ENCODE measurements at regions not wholly inside any gene's neighbourhood (a gene's known extent, or its start where the extent isn't known, plus 50 kb on each side); places are given as distances from the start of the nearest gene placed in this dataset.

DNA sequence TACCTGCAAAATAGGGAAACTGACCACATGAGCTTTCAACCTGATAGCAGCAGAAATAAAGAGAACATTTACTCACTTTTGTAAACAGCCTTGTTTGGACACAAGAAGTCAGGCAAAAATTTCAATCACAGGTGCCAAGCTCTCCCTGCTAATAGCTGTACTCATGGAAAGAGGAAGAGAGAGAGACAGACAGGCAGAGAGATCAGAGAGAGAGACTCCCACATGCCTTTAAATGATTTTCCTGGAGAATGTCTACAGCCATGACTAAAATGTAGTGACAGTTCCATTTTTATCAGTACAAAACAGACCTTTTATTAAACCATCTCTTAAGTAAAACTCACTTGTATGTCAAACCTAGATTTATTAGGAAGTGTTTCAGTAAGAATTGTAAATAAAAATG lies 752.9 kb downstream of the TRAM1L1 start:
- no peaks in the 10 kb centered on the region for H3K9me3 Mint-ChIP-seq
- no peak for DNase-seq (ENCODE audit: low spot score in 2 of 2, unreplicated experiment in 2 of 2)
- H3K36me3 Mint-ChIP-seq, result no peaks in the 10 kb centered on the region
- TF ChIP-seq, protein P1, sequence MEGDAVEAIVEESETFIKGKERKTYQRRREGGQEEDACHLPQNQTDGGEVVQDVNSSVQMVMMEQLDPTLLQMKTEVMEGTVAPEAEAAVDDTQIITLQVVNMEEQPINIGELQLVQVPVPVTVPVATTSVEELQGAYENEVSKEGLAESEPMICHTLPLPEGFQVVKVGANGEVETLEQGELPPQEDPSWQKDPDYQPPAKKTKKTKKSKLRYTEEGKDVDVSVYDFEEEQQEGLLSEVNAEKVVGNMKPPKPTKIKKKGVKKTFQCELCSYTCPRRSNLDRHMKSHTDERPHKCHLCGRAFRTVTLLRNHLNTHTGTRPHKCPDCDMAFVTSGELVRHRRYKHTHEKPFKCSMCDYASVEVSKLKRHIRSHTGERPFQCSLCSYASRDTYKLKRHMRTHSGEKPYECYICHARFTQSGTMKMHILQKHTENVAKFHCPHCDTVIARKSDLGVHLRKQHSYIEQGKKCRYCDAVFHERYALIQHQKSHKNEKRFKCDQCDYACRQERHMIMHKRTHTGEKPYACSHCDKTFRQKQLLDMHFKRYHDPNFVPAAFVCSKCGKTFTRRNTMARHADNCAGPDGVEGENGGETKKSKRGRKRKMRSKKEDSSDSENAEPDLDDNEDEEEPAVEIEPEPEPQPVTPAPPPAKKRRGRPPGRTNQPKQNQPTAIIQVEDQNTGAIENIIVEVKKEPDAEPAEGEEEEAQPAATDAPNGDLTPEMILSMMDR (IDR thresholded peaks at IDR 0.05; ENCODE audit: unreplicated experiment), result no peak
- peaks cover 23% of the 10 kb centered on the region for H3K4me1 Mint-ChIP-seq
- H3K27ac Mint-ChIP-seq, result peak overlapping the region; percentile 51
- no peaks in the 10 kb centered on the region for H3K27me3 Mint-ChIP-seq (ENCODE audit: low read depth)
- H3K4me3 Mint-ChIP-seq, result no peak overlapping the region

DNA sequence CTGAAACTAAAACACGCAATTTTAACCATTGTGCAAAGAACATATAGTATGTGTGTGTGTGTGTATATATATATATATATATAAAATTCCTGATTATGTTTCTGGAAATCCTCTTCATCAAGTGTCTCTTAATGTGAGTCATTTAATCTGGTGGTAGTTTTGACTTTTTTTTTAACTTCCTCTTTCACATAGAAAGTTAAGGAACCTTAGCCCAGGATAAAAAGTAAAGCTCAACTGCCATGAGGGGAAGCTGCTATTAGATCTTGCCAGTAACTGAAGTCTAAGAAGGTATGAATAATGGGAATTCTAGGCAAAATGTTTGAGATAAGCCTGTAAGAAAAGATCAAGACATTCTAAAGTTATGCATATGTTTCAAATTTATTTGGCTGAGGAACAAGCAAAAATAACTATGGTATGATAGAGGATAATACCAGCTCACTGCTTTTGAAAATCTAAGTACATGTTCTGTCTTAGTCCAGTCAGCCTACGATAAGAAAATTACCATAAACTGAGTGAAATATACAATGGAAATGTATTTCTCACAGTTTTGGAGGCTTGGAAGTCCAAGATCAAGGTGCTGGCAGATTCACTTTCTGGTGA lies 757.0 kb downstream of the TRAM1L1 start:
- Mint-ChIP-seq H3K27me3 (ENCODE audit: low read depth) (no peaks in the 10 kb centered on the region), H3K9me3 (peaks cover 2% of the 10 kb centered on the region), H3K4me3 (no peak overlapping the region), H3K27ac (peak overlapping the region; percentile 5), H3K4me1 (peaks cover 27% of the 10 kb centered on the region), H3K36me3 (no peaks in the 10 kb centered on the region)
- TF ChIP-seq, protein P1 (IDR thresholded peaks at IDR 0.05; ENCODE audit: unreplicated experiment), result no peak
- no peak for DNase-seq (ENCODE audit: low spot score in 2 of 2, unreplicated experiment in 2 of 2)

DNA sequence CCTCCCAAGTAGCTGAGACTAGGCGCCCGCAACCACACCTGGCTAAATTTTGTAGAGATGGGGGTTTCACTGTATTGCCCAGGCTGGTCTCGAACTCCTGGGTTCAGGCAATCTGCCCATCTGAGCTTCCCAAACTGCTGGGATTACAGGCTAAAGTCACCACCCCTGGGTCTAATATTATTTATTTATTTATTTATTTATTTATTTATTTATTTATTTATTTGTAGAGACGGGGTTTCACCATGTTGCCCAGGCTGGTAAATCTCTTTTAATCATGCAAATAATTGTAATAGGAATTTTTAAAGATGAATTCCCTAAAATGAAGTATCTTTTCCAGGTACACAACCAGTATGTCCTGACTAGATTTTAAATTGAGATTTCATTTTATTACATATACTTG lies 761.8 kb downstream of the TRAM1L1 start:
- Mint-ChIP-seq H3K9me3 (peaks cover 2% of the 10 kb centered on the region), H3K4me1 (peaks cover 12% of the 10 kb centered on the region), H3K4me3 (no peak overlapping the region), H3K27me3 (ENCODE audit: low read depth) (no peaks in the 10 kb centered on the region), H3K36me3 (no peaks in the 10 kb centered on the region), H3K27ac (no peak overlapping the region)
- TF ChIP-seq, protein P1 (IDR thresholded peaks at IDR 0.05; ENCODE audit: unreplicated experiment), result no peak
- DNase-seq (ENCODE audit: low spot score in 2 of 2, unreplicated experiment in 2 of 2), result no peak

DNA sequence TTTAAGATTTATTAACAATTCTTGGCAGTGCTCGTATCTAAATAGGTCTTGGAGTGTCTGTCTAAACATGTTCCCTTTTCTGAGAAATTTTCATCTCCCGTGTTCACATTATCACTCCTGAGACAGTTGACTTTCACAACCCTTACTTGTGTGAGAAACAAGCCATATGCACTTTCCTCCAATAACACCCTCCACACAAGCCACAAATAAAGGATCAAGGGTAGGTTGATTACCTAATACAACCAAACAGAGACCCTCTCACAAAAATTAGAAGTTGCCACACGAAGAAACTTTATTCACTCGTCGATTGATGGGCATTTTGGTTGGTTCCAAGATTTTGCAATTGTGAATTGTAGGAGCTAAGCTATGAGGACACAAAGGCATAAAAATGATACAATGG lies 763.9 kb downstream of the TRAM1L1 start:
- no peaks in the 10 kb centered on the region for H3K36me3 Mint-ChIP-seq
- no peak for DNase-seq (ENCODE audit: low spot score in 2 of 2, unreplicated experiment in 2 of 2)
- H3K27ac Mint-ChIP-seq, result no peak overlapping the region
- H3K9me3 Mint-ChIP-seq, result peaks cover 2% of the 10 kb centered on the region
- H3K4me3 Mint-ChIP-seq, result no peak overlapping the region
- no peaks in the 10 kb centered on the region for H3K4me1 Mint-ChIP-seq
- H3K27me3 Mint-ChIP-seq (ENCODE audit: low read depth), result no peaks in the 10 kb centered on the region
- TF ChIP-seq, protein P1 (IDR thresholded peaks at IDR 0.05; ENCODE audit: unreplicated experiment), result no peak

DNA sequence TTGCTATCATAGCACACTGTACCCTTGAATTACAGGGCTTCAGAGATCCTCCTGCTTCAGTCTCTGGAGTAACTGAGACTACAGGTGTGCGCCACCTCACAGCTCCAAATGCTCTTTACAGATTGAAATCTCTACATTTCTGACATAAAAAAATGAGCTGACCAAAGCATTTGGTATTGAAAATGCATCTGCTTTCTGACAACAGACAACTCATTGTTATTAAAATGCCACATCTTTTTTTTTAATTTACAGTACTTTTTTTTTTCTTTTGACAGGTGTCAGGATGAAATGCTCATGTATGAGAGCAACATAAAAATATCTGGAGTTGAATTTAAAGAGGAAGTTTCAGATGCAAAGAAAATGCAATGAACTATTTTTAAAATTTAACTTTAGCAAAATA lies 764.5 kb downstream of the TRAM1L1 start:
- no peak overlapping the region for H3K4me3 Mint-ChIP-seq

More for the DNA sequence above, 764.5 kb downstream of the TRAM1L1 start:
- H3K27me3 Mint-ChIP-seq (ENCODE audit: low read depth), result no peaks in the 10 kb centered on the region
- no peak overlapping the region for H3K27ac Mint-ChIP-seq
- TF ChIP-seq, protein P1 (IDR thresholded peaks at IDR 0.05; ENCODE audit: unreplicated experiment), result no peak
- DNase-seq (ENCODE audit: low spot score in 2 of 2, unreplicated experiment in 2 of 2), result no peak
- H3K36me3 Mint-ChIP-seq, result no peaks in the 10 kb centered on the region
- peaks cover 2% of the 10 kb centered on the region for H3K9me3 Mint-ChIP-seq
- H3K4me1 Mint-ChIP-seq, result no peaks in the 10 kb centered on the region
